SK-N-SH (cell line): ENCODE measurements at regions not wholly inside any gene's neighbourhood (a gene's known extent, or its start where the extent isn't known, plus 50 kb on each side); places are given as distances from the start of the nearest gene placed in this dataset.

Experiments
- CTCF ChIA-PET: fragments of 300-600, 350-600 bp; formaldehyde crosslinking; extraction: SDS; loops from one replicate; lab custom pipeline; 2021; lab: Yijun Ruan, JAX
- POLR2A ChIA-PET: fragments of 350-600 bp; sonication (Branson Sonifier 250); formaldehyde crosslinking; extraction: SDS; loops from one replicate; lab custom pipeline; 2020; ENCODE audit warnings: antibody characterized with exemption, inconsistent platforms; lab: Yijun Ruan, JAX
- DNase-seq: peaks from one replicate; pipeline ENCODE4 v3.0.0; 2012
- H2AFZ ChIP-seq: fragments of 200-600 bp; sonication (generic); 2 replicates; pipeline ENCODE4 v1.8.1; 2016; ENCODE audit warnings: antibody characterized with exemption, mild to moderate bottlenecking, low read depth
- H3F3A ChIP-seq: fragments of 200-600 bp; sonication (generic); replicated peaks from 2 replicates; pipeline ENCODE3; 2016; ENCODE audit warnings: antibody characterized with exemption, mild to moderate bottlenecking; ENCODE audit not compliant: insufficient read depth
- H3K27ac ChIP-seq, 2 experiments: fragments of 200-500 bp in 1 of 2; fragments of 200-600 bp in 1 of 2; sonication (Bioruptor generic) in 1 of 2; sonication (generic), shearing (Covaris generic) in 1 of 2; 2 replicates each; pipeline versions ENCODE4 v1.5.1 to v1.6.1; 2014 to 2016; ENCODE audit warnings: low read depth in 2 of 2, inconsistent platforms in 1 of 2, low read length in 1 of 2, mild to moderate bottlenecking in 1 of 2, mixed read lengths in 1 of 2
- H3K27me3 ChIP-seq: fragments of 200-600 bp; sonication (generic), shearing (Covaris generic); 2 replicates; pipeline ENCODE4 v1.6.1; 2016; ENCODE audit warnings: mixed run types; ENCODE audit not compliant: insufficient read depth
- H3K36me3 ChIP-seq, 2 experiments: fragments of 200-500 bp in 1 of 2; fragments of 200-600 bp in 1 of 2; sonication (Bioruptor generic) in 1 of 2; sonication (generic) in 1 of 2; replicated peaks in 1 of 2; 2 replicates each; pipeline versions ENCODE3 to v1.5.1; 2014 to 2016; ENCODE audit warnings: low read length in 1 of 2, mild to moderate bottlenecking in 1 of 2; ENCODE audit not compliant: insufficient read depth in 2 of 2, control insufficient read depth in 1 of 2
- H3K4me1 ChIP-seq, 2 experiments: fragments of 200-500 bp in 1 of 2; fragments of 200-600 bp in 1 of 2; sonication (Bioruptor generic) in 1 of 2; sonication (generic), shearing (Covaris generic) in 1 of 2; 2 replicates each; pipeline versions ENCODE4 v1.5.1 to v1.6.1; 2014 to 2016; ENCODE audit warnings: low read depth in 1 of 2, low read length in 1 of 2, mixed run types in 1 of 2; ENCODE audit not compliant: insufficient read depth in 2 of 2, control insufficient read depth in 1 of 2
- H3K4me2 ChIP-seq: fragments of 200-600 bp; sonication (generic), shearing (Covaris generic); 2 replicates; pipeline ENCODE4 v1.6.1; 2017; ENCODE audit warnings: mixed run types
- H3K4me3 ChIP-seq, 2 experiments: fragments of 200-500 bp in 1 of 2; fragments of 200-600 bp in 1 of 2; sonication (Bioruptor generic) in 1 of 2; sonication (generic), shearing (Covaris generic) in 1 of 2; 2 replicates each; pipeline versions ENCODE4 v1.5.1 to v1.8.1; 2014 to 2016; ENCODE audit warnings: low read depth in 2 of 2, inconsistent platforms in 1 of 2, low read length in 1 of 2, mild to moderate bottlenecking in 1 of 2, mixed read lengths in 1 of 2, moderate library complexity in 1 of 2
- H3K79me2 ChIP-seq: fragments of 200-600 bp; sonication (generic); 2 replicates; pipeline ENCODE4 v1.8.1; 2017; ENCODE audit warnings: mild to moderate bottlenecking; ENCODE audit not compliant: insufficient read depth
- H3K9ac ChIP-seq: fragments of 200-600 bp; sonication (generic); 2 replicates; pipeline ENCODE4 v1.6.1; 2017; ENCODE audit warnings: mixed run types
- H3K9me2 ChIP-seq: fragments of 200-600 bp; sonication (generic); 2 replicates; pipeline ENCODE4 v1.6.1; 2017; ENCODE audit warnings: mixed run types
- H3K9me3 ChIP-seq: fragments of 200-600 bp; sonication (generic); 2 replicates; pipeline ENCODE4 v1.6.1; 2017; ENCODE audit warnings: mixed run types, mild to moderate bottlenecking, moderate library complexity
- H4K20me1 ChIP-seq: fragments of 200-600 bp; sonication (generic); 2 replicates; pipeline ENCODE4 v1.6.1; 2017; ENCODE audit warnings: mild to moderate bottlenecking, mixed run types; ENCODE audit not compliant: insufficient read depth
- CHD2 ChIP-seq: fragments of 150-350 bp; IDR thresholded peaks from 2 replicates; pipeline ENCODE4 v1.6.1; 2018; ENCODE audit warnings: low read length; ENCODE audit not compliant: partially characterized antibody
- CTCF ChIP-seq: fragments of 200-600 bp; sonication (generic); IDR thresholded peaks from 2 replicates; pipeline ENCODE4 v1.6.1; 2017; ENCODE audit warnings: antibody characterized with exemption, mild to moderate bottlenecking, moderate library complexity
- ELF1 ChIP-seq: IDR thresholded peaks from 2 replicates; pipeline ENCODE4 v1.4.0; 2012
- FOXM1 ChIP-seq: IDR thresholded peaks from 2 replicates; pipeline ENCODE4 v1.4.0; 2012; ENCODE audit warnings: low read depth, mild to moderate bottlenecking
- GATA2 ChIP-seq: sonication (generic); formaldehyde crosslinking; IDR thresholded peaks from 2 replicates; pipeline ENCODE4 v1.5.0; 2020; ENCODE audit warnings: mild to moderate bottlenecking, missing genetic modification reagents
- MAX ChIP-seq: IDR thresholded peaks from 2 replicates; pipeline ENCODE4 v1.4.0; 2012; ENCODE audit warnings: low read depth
- MXI1 ChIP-seq: IDR thresholded peaks from 2 replicates; pipeline ENCODE4 v1.6.1; 2012; ENCODE audit warnings: mild to moderate bottlenecking, low read depth, low read length, improper control_type of control experiment
- NRF1 ChIP-seq: IDR thresholded peaks from 2 replicates; pipeline ENCODE4 v1.6.1; 2012; ENCODE audit warnings: low read depth, mild to moderate bottlenecking, low read length
- PBX3 ChIP-seq: IDR thresholded peaks from 2 replicates; pipeline ENCODE4; 2012
- POLR2AphosphoS5 ChIP-seq: IDR thresholded peaks from 2 replicates; pipeline ENCODE4 v1.6.1; 2012; ENCODE audit warnings: low read depth, low read length
- RCOR1 ChIP-seq: fragments of 150-350 bp; IDR thresholded peaks from 2 replicates; pipeline ENCODE4 v1.6.1; 2017; ENCODE audit warnings: antibody characterized with exemption, low read length
- REST ChIP-seq: IDR thresholded peaks from 2 replicates; pipeline ENCODE4 v1.6.1; 2012; ENCODE audit warnings: mild to moderate bottlenecking, low read depth, low read length, moderate library complexity
- RFX5 ChIP-seq: IDR thresholded peaks from 2 replicates; pipeline ENCODE4 v1.6.1; 2012; ENCODE audit warnings: mild to moderate bottlenecking, improper control_type of control experiment, low read length
- RXRA ChIP-seq: IDR thresholded peaks from 2 replicates; pipeline ENCODE4 v1.4.0; 2012; ENCODE audit warnings: low read depth, mild to moderate bottlenecking, borderline replicate concordance
- SIN3A ChIP-seq: IDR thresholded peaks from 2 replicates; pipeline ENCODE4 v1.6.1; 2012; ENCODE audit warnings: low read depth, mild to moderate bottlenecking, low read length, moderate library complexity, borderline replicate concordance
- TCF12 ChIP-seq: IDR thresholded peaks from 2 replicates; pipeline ENCODE4 v1.4.0; 2012
- YY1 ChIP-seq: IDR thresholded peaks from 2 replicates; pipeline ENCODE4 v1.4.0; 2012; ENCODE audit warnings: low read depth, mild to moderate bottlenecking
- WGBS: methylation state at CpG from one replicate; pipeline ENCODE4 v1.1.6; 2017; ENCODE audit warnings: low lambda C conversion rate; 5-methylcytosine and 5-hydroxymethylcytosine counted together
- TF ChIP-seq, protein P1 (sequence below): fragments of 150-350 bp; IDR thresholded peaks from 2 replicates; pipeline ENCODE4 v1.6.1; 2017; ENCODE audit warnings: antibody characterized with exemption, low read length, low read depth, borderline replicate concordance

GRCh38 chr6:67450641-67451040, 1184.4 kb upstream of the ADGRB3 start:
- DNase-seq: no peak
- H2AFZ ChIP-seq: no peak overlapping the region
- H3K36me3 ChIP-seq: no peaks in the 10 kb centered on the region
- H3K9ac ChIP-seq: no peak overlapping the region
- CTCF ChIA-PET: no interaction called here
- no peak overlapping the region for H3K27ac ChIP-seq
- H3K4me2 ChIP-seq: no peak overlapping the region
- no peaks in the 10 kb centered on the region for H4K20me1 ChIP-seq
- POLR2A ChIA-PET: no interaction called here
- 29% methylated on average over 4 of the region's 4 CpGs for WGBS
- H3K79me2 ChIP-seq: no peaks in the 10 kb centered on the region
- H3F3A ChIP-seq: no peaks in the 10 kb centered on the region
- no peaks in the 10 kb centered on the region for H3K4me1 ChIP-seq
- H3K9me2 ChIP-seq: no peaks in the 10 kb centered on the region
- H3K27me3 ChIP-seq: no peaks in the 10 kb centered on the region
- H3K9me3 ChIP-seq: no peaks in the 10 kb centered on the region
- TF ChIP-seq RCOR1 (no peak), PBX3 (no peak), ELF1 (no peak), TCF12 (no peak), RFX5 (no peak), POLR2AphosphoS5 (no peak), CHD2 (no peak), MXI1 (no peak), YY1 (no peak), SIN3A (no peak), FOXM1 (no peak), MAX (no peak), GATA2 (CRISPR knock-in tag) (no peak), RXRA (no peak), NRF1 (no peak), REST (no peak), CTCF (no peak)
- TF ChIP-seq, protein P1, sequence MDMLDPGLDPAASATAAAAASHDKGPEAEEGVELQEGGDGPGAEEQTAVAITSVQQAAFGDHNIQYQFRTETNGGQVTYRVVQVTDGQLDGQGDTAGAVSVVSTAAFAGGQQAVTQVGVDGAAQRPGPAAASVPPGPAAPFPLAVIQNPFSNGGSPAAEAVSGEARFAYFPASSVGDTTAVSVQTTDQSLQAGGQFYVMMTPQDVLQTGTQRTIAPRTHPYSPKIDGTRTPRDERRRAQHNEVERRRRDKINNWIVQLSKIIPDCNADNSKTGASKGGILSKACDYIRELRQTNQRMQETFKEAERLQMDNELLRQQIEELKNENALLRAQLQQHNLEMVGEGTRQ: no peak
- H3K4me3 ChIP-seq: no peak overlapping the region
